Activated CD4-positive, alpha-beta T cell treated with anti-CD3 and anti-CD28 coated beads, Interleukin-2, amount 50 U/mL, for 48 hours (primary cell): ENCODE measurements at regions not wholly inside any gene's neighbourhood (a gene's known extent, or its start where the extent isn't known, plus 50 kb on each side); places are given as distances from the start of the nearest gene placed in this dataset.
"Not testable (repeated sequence)": the region's sequence is repeated elsewhere in the genome, so short reads cannot be mapped to it uniquely, and the experiment has no call there.

ENCODE experiments used
- DNase-seq, 2 experiments: peaks; one replicate each; pipeline ENCODE4 v3.0.0-alpha.2; 2020

DNA sequence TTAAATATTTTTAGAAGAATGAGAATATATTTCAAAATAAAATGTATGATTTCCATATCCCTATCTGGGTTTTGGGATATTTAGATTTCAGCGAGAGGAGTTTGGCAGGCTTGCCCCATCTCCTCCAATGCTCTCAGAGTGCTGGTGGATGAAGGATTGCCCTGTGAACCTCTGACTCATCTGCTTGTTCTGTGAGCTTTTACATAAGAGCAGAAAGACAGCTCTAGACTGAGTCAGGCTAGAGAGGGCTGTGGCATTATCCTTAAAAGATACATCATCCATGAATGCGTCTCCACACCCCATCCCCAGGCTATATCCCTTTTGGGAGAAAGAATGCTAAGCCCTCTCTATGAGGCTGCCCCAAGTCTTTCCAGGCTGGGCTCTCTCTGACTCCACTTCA lies 190.6 kb downstream of the TUBA3C start:
- no peak for DNase-seq

DNA sequence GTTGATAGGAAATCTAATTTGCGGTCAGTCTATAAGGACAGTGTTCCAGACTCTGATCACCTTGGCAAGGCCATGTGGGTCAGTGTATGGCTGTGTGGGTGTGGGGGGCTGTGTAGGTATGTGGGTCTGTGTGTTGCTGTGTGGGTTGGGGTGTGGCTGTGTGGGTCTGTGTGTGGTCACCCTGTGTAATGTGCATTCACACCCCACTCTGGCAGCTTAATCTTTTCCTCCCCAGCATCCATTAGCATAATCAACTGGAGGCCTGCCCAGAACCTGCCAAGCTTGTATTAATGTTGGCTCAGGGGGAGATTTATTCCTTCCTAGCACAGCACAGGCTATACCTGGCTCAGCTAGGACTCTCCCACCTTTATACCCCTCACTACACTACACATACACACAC lies 203.2 kb downstream of the TUBA3C start:
- no peak for DNase-seq

DNA sequence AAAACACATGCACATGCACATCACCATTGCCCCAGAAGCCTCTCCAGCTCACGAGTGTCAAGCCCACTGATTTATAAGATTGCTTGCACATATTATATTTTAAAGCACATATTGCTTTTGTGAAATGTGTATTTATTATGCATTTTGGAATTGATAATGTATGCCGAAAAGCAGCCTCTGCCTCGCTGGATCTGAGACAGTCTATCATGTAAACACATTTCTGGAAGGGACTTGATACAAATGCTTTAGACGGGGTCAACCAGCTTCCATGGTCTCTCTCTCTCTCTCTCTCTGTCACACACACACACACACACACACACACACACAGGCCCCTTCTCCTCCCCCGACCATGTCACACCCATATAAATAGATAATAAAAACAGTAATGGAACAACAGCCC lies 203.8 kb downstream of the TUBA3C start:
- no peak for DNase-seq

DNA sequence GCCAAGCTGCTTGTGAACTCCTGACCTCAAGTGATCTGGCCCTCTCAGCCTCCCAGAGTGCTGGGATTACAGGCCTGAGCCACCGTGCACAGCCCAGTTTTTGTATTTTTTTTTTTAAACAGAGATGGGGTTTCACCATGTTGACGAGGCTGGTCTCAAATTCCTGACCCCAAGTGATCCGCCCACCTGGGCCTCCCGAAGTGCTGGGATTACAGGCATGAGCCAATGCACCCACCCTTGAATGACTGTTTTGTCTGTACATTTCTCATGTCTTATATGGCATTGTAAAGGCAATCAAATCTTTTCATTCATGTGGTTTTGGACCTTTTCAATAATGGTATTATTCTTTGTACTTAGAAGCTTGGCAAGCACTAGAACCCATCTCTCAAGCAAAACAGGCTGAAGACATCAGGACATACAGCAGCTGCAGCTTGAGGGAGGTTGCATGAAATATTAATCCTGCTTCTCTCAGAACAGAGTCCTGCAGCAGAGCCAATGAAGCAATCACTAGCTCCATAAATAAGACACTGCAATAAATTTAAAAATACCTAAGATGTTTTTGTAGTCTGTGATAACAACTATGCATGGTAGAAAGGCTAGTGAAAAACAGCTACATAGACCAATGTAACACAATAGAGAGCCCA lies 209.9 kb downstream of the TUBA3C start:
- no peak for DNase-seq

DNA sequence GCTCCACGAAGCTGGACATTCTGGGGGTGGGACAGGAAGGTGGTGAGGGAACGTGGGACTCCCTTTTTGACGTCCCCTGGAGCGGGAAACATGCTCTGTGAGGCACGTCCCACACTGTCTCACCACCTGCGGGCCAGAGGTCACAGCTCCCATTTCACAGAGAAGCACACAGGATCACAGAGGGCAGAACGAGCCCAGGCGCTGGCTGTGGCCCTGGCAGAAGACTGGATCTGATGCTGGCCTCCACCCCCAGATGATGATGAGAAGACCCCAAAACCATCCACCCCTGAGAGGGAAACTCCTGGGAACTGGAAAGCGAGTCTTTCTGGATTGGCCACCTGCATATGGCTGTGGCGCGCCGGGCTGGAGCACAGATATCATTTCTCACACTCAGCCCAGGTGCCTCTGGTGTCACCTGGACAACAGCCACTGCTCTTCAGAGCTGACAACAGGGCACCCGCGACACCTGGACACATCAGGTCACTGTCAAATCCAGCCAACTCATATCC lies 216.2 kb downstream of the TUBA3C start:
- no peak for DNase-seq

DNA sequence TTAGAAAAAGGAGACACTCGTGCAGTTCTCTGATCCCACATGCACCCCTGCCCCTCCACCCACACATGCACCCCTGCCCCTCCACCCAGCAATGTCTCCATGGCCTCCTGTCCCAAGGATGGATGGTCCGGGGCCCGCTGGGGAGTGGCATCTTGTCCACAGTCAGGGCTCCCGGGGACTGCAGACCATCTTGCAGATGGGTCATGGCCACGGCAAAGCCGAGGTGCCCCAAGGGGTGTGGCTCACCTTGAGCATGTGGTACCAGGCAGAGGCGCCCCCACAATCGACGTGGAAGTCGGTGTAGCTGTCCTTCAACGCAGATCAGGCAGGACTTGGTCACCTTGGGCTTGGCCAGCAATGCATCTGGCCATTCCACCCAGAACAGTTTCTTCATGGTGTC lies 216.7 kb downstream of the TUBA3C start:
- DNase-seq, result no peak

DNA sequence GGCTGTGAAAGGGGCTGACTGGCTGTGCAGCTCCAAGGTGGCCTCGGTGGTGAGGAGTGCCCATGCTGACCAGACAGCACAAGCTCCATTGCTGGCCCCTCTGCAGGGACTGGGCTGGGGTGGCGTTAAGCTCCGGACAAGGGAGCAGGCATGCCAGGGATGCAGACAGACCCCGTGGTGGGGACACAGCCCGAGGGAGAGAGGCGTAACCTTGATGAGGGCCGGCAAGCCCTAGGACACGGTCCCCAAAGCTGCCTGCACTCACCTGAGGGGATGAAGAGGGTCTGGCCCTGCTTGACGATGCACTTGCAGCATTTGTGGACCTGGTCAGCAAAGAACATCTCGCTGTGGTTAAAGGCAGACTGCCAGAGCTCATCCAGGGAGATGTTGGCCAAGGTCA lies 217.9 kb downstream of the TUBA3C start:
- DNase-seq, result not testable (repeated sequence)

DNA sequence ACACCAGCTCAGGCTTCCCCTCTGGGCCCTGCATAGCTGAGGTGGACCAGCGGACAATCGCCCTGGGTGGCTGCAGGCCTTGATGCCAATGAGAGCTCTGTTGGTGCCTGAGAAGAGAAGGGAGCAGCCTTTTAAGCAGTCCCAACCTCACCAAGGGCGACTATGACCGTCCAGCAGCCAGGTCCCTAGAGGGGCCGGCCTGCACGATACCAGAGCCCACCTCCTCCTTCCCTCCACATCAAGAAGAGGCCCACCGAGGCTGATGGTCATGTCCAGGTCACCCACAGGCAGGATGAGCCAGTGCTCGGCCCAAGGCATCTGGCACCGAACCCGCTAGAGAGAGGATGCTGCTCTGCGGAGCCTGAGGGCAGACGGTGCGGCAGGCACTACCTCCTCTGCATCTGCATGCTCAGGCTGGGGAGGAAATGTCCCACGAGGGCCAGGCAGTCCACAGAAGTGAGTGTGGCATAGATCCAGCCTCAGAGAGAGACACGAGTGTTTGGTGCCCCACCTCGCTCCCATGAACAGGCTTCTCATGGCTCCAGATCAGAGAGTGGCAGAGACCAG lies 219.4 kb downstream of the TUBA3C start:
- DNase-seq, result no peak

DNA sequence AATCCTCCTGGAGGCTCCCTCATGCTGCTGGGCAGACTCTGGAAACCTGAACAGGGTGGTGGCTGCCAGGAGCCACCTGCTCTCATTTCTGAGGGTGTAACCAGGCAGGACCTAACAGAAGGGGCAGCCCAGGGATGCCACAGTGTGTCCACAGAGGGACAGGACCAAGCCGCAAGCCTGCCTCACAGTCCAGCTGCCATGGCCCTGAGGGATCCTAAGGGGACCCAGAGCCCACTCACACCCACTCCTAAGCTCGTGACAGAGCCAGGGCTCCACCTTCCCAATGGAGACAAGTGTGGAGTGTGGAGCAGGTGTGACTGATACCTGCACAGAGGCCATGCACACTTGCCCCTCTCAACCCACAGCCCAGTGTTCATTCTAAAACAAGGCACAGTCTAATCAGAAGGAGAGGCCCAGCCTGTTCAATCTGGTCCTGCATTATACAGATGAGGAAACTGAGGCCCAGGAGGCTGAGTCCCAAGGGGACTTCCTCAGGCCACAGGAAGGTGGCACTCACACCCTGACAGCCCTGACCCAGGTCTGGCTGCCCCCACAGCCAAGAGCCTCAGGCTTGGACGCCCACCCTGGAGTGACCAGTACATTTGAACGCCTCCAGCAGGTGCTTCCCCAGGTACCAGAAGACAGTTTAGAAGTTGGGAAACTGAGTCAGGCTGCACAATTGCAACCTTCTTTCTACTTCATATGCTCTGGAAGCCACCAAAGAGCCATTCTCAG lies 220.1 kb downstream of the TUBA3C start:
- no peak for DNase-seq

DNA sequence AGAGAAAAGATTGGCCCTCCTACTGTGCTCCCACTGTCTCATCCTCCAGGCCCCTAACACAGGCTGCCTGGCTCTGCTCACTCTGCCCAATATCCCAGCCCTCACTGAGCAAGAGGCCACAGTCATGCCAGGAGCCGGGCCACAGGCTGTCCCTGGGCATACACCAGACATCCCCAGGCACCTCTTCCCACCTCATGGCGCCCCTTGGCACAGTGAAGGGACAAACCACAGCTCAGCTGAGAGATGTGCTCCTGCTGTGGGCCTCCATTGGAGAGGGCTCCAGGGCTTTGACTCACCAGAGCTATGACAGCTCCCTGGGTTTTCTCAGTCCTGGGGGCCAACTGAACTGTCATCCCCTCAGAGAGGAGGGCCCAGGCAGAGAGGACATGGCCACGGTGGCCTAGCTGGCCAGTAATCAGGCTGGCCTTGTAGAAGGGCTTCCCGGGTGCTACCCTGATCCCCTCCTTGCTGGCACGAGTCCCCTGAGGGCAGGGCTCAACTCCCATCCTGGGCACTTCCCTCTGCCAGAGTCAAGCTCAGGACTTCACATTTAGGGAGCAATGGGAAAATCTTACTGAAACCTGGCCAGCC lies 220.9 kb downstream of the TUBA3C start:
- DNase-seq, result no peak

DNA sequence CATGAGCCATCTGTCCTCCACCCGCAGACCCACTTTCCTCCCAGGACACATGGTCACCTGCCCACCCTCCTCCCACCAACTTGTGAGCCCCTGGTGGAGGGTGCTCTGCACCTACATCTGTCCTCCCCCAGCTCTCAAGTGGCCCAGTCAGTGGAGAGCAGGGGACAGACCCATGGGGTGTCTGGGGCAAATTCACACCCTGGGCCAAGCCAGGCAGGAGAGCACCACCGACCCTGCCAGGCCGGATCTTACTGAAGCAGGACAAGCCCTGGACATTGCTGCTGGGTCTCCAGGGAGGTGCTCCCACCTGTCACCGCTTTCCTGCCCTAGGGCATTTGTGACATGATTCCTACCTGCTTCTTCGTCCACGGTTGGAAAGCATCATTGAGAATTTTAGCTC lies 221.6 kb downstream of the TUBA3C start:
- no peak for DNase-seq

DNA sequence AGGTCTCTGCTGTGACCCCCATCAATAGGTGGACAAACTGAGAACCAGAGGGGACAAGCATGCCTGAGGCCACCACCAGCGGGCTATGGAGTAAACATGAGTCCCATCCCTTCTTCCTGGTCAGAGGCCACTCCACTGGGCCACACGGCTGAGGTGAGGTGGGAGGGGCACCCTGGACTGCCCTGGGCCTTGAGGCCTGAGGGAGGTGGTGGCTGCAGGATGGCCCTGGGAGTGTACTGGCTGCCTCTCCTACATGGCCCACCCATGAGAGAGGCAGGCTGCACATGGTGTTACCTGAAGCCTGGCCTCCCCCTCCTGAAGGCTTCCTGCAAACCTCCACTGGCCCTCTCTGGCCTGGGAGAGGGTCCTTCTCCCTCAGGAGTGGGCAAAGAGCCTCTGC lies 222.4 kb downstream of the TUBA3C start:
- DNase-seq, result no peak

DNA sequence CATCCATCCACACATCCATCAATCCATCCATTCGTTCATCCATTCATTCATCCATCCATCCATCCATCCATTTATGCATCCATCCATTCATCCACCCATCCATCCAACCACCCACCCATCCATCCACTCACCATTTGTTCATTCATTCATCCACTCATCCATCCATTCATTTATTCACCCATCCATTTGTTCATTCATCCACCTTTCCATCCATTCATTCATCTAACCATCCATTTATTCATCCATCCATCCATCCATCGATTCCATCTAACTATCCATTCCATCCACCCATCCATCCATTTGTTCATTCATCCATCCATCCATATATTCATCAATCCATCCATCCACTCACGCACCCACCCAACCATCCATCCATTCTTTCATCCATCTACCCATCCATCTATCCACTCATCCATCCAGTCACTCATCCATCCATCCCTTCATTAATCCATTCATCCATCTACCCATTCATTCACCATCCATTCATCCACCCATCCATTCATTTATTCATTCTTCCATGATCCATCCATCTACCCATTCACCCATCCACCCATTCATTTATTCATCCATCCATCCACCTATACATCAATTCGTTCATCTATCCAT lies 225.0 kb downstream of the TUBA3C start:
- no peak for DNase-seq

DNA sequence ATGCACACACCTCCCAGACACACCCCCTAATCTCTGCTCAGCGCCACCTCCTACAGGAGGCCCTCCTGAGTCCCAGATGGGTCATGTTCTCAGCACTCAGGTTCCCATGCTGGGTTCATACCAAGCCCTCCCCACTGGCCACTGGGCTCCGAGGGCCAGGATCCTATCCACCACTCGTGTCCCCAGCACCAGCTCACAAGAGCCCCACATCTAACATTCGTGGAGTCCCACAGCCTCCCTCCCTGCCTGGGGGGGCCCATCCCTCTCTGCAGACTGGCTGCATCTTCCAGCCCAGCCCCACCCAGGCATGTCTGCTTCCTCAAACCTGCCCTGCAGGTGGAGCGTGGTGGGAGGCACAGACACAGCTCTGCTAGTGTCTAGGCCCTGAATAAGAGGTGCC lies 227.4 kb downstream of the TUBA3C start:
- DNase-seq, result no peak

DNA sequence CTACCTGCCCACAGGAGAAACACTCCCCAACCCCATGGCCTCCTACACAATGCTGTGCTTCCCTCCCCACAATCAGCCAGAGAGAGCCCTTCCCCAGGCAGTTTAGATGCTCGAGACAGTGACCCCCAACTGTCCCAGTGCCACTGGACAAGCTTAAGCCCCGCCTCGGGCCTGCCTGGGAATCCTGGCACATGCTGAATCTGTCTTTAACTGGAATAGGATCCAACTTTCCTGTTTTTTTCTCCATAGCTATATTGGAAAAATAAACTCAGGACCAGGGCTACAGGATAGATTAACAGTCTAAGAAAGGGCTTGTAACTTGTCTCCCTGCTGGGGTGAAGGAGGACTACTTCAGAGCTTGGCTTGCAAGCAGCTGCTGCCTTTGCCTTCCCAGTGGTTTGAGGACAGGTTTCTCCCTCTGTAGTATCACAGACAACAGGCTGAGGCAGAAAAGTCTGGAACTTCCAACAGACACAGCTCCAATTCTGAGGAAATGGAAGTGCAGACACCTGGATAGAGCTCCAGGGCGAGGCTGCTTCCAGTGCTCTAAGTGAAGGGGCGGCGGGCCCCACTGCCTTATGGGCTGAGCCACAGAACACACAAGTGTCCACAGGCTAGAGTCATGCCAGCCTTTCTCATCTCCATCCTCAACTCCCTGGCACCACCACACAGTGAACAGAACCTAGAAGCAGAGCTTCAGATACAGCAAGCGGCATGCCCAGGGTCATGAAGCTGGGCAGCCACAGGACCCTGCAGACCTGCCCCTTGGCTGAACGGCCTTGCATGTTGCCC lies 228.3 kb downstream of the TUBA3C start:
- no peak for DNase-seq

DNA sequence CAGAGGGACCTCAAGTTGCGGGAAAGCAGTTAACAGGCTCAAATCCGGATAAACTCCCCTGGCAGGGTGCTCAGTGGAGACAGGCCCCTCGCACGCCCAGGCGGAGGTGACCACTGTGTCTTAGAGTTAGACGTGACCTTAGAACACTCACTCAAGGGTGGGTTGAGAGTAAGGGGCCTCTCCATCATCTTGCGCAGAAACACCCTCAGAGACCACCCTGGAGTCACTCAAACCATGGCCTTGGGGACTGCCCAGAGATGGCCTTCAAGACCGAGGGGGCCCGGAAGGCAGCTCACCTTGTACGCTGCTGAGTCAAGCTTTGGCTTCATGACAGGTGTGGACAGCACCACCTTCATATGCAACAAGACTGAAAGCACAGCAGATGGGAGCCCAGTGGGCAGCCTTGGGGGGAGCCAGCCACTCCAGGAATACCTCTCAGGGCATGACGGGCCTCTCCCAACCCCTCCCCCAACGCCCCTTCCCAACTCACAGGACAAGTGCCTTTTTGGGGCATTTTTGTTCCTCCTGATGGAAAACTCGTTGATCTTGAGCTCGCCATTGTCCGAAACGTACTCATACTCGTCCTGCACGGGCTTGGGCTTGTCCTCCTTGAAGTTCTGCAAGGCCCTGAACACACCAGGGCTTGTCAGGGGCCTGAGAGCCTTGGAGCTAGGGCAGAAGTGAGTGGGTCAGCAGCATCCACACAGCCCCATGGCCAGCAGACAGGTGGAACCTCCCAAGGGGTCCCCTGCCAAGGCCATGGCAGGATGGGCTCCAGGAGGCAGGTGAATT lies 229.2 kb downstream of the TUBA3C start:
- DNase-seq, result no peak

DNA sequence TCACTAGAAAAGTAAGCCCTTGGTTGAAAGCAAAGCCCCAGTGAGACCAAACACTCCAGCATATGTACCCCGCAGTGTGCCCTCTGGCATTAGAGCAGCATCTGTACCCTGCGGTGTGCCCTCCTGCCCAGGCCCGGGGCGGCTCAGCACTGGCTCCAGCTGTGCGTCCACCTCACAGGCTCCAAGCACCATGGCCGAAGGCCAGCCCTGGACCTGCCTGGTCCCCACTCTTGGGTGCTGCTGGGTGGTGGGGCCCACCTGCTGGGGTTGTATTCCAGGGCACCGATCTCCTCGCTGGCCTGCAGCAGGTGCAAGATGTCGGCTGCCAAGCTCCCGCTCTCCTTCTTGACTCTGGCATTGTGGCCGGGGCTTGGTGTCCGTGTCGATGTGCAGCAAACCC lies 230.2 kb downstream of the TUBA3C start:
- no peak for DNase-seq

DNA sequence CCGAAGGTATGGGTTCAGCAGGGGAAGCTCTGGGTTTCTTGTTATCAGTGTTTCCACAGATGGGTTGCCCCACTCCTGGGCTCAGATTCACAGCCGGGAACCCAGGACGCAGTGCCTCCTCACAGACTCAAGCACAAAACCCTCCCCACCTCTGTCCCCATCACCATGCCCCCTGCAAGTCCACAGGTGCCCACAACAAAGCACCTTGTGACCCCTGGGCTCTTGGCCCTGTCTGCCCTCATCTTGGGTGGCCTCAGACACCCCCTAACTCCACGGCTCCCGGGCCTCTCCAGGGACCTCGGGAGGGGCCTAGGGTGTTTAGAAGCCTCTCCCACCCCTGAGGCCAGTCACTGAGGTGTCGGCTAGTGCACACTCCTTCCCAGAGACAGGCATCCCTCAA lies 231.7 kb downstream of the TUBA3C start:
- no peak for DNase-seq

DNA sequence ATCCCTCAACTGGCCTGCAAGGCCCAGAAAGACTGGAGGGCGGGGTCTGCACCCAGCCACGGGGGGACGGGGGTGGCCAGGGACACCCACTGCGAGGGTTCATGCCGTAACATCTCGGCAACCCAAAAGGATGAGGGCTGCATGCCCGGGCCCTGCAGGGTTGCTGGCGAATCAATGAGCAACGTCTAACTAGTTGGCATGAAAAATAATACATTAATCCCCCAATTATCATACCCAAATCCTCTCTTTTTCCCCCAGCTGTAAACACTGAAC lies 232.2 kb downstream of the TUBA3C start:
- no peak for DNase-seq

DNA sequence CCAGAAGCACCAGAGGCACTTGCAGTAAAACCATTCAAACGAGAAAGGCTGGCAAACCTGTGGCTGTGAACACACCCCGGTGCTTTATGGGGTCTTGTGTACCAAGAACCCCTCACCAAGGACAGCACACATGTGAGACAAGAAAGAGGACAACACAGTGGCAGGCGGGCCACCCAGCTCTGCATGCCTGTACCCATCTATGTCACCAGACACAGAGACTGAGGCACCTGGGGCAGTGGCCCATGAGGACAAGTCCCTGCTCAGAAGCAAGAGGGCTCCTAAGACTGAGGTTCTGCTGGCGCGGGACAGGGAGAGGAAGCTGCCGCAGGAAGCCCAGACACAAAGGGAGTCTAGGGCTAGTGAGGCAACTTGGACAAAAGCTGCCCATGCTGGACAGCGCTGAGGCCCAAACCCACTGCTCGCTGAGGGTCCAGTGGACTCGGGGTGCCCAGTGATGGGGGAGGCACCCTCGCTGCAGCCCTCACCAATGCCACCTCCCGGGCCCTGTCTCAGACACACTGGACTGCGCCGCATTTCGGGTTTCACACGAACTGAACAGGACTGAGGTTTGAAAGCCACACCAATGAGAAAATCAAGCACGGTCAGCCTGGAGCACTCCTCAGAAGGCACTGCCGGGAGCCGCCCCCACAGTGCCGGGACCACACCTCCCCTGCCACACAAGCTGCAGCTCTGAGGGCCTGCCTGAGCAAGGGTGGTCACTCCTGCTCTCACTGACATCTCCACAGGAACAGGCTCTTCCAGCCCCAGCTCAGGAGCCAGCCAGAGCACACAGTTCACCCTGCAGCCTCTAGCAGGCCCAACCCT lies 232.7 kb downstream of the TUBA3C start:
- no peak for DNase-seq

DNA sequence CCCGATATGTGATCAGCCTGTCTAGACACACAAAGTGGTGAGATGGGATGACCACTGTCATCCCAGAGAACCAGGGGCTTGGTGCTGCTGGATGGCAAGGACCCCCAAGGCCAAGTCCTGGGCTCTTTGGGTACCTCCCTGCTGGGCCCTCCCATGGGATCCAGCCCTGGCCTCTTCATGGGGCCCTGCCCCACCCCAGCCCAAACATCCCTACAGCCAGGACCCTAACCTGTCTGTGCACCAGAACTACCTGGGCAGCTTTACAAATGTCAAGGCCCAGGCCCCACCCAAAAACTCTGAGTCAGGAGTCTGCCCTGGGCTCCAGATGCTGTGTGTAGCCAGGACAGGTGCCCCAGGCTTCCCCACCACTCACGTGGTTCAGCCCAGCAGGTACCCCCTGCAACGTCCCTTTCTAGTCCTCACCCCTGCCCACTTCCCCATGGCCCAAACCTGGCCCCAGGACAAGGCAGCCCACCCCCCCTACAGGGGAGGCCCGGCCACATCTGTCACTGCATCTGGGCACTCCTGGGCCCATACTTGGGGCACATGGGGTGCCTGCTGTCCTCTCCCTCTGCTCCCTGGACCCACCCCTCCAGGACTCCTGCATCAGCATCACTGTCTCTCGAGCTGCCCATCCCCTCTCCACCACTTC lies 233.5 kb downstream of the TUBA3C start:
- DNase-seq, result no peak
